Osteoblast (primary cell): ENCODE measurements at regions not wholly inside any gene's neighbourhood (a gene's known extent, or its start where the extent isn't known, plus 50 kb on each side); places are given as distances from the start of the nearest gene placed in this dataset.

Experiments
- DNase-seq: peaks from one replicate; pipeline ENCODE4 v3.0.0; 2011; ENCODE audit warnings: low spot score, mixed read lengths; ENCODE audit not compliant: insufficient read length; ENCODE audit errors: missing footprints
- H2AFZ ChIP-seq: 2 replicates; pipeline ENCODE4 v1.6.0; 2011; ENCODE audit warnings: mild to moderate bottlenecking, low read length
- H3K27ac ChIP-seq: 2 replicates; pipeline ENCODE4 v1.5.1; 2011; ENCODE audit warnings: mild to moderate bottlenecking, low read depth, low read length, moderate library complexity
- H3K27me3 ChIP-seq: 2 replicates; pipeline ENCODE4 v1.6.0; 2012; ENCODE audit warnings: mild to moderate bottlenecking, control low read depth, inconsistent platforms, low read length, moderate library complexity; ENCODE audit not compliant: insufficient read depth
- H3K36me3 ChIP-seq: 2 replicates; pipeline ENCODE4 v1.5.1; 2011; ENCODE audit warnings: mild to moderate bottlenecking, low read length, control low read depth, moderate library complexity; ENCODE audit not compliant: insufficient read depth
- H3K4me1 ChIP-seq: 2 replicates; pipeline ENCODE4 v1.5.1; 2011; ENCODE audit warnings: mild to moderate bottlenecking, low read length, control low read depth, moderate library complexity; ENCODE audit not compliant: insufficient read depth
- H3K4me2 ChIP-seq: 2 replicates; pipeline ENCODE4 v1.6.0; 2011; ENCODE audit warnings: mild to moderate bottlenecking, low read length; ENCODE audit not compliant: insufficient read depth
- H3K4me3 ChIP-seq: fragments of 200-600 bp; sonication (generic); 3 replicates; pipeline ENCODE4 v1.5.1; 2012; ENCODE audit warnings: mild to moderate bottlenecking, low read length, inconsistent platforms; ENCODE audit not compliant: insufficient read depth
- H3K79me2 ChIP-seq: 2 replicates; pipeline ENCODE4 v1.6.0; 2012; ENCODE audit warnings: mild to moderate bottlenecking, low read length, control low read depth, inconsistent platforms; ENCODE audit not compliant: insufficient read depth
- H3K9me3 ChIP-seq: 2 replicates; pipeline ENCODE4 v1.5.1; 2011; ENCODE audit warnings: low read depth, low read length, control low read depth
- H4K20me1 ChIP-seq: 2 replicates; pipeline ENCODE4 v1.6.0; 2012; ENCODE audit warnings: mild to moderate bottlenecking, low read length, control low read depth; ENCODE audit not compliant: insufficient read depth
- TF ChIP-seq, protein P1 (sequence below): IDR thresholded peaks from 2 replicates; pipeline ENCODE4 v1.5.1; 2011; ENCODE audit warnings: mild to moderate bottlenecking, low read depth, low read length, moderate library complexity; ENCODE audit errors: extremely low read depth

DNA sequence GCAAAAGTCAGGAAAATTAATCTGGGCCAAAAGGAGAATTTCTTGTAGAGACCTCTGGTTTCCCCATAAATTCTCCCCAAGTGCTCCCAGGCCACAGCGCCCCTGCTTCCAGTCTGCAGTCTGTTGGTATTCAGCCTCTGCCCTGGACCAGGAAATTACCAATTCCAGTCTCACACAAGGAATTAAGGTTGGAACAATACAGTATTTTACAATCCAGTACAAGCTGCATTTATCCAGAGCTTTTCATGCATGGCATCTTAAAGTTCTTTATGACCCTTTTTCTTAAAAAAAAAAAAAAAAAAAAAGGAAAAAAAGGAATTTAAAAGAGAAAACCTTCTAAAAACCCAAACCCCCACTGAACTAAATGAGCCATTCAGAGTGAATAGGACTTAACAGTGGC lies 139.6 kb upstream of the RANBP3L start:
- Histone ChIP-seq H3K27me3 (no peaks in the 10 kb centered on the region), H3K36me3 (no peaks in the 10 kb centered on the region), H3K79me2 (no peaks in the 10 kb centered on the region), H3K4me1 (peaks cover 29% of the 10 kb centered on the region), H4K20me1 (no peaks in the 10 kb centered on the region), H3K9me3 (no peaks in the 10 kb centered on the region), H3K27ac (no peak overlapping the region), H3K4me3 (no peak overlapping the region), H2AFZ (no peak overlapping the region), H3K4me2 (no peak overlapping the region)
- no peak for DNase-seq
- TF ChIP-seq, protein P1, sequence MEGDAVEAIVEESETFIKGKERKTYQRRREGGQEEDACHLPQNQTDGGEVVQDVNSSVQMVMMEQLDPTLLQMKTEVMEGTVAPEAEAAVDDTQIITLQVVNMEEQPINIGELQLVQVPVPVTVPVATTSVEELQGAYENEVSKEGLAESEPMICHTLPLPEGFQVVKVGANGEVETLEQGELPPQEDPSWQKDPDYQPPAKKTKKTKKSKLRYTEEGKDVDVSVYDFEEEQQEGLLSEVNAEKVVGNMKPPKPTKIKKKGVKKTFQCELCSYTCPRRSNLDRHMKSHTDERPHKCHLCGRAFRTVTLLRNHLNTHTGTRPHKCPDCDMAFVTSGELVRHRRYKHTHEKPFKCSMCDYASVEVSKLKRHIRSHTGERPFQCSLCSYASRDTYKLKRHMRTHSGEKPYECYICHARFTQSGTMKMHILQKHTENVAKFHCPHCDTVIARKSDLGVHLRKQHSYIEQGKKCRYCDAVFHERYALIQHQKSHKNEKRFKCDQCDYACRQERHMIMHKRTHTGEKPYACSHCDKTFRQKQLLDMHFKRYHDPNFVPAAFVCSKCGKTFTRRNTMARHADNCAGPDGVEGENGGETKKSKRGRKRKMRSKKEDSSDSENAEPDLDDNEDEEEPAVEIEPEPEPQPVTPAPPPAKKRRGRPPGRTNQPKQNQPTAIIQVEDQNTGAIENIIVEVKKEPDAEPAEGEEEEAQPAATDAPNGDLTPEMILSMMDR: no peak

DNA sequence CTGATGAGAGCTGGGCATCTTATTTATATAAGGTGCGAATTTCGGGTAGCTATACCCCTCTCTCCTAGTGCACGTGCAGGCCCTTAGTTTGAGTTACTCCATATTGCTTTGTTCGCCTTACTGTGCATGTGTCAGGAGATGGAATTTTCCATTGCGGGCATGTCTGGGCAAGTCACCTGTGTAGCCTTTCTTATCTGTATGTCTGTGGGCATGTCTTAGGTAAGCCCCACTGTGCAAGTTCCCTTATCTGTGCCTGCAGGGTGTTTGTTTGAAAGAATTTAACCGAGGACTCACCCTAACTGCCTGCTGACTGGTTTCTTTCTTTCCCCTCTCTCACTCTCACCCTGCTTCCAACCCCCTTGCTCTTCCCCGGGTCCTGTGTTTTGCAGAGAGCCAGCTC lies 140.7 kb upstream of the RANBP3L start:
- no peak overlapping the region for H3K27ac ChIP-seq
- TF ChIP-seq, protein P1: no peak

DNA sequence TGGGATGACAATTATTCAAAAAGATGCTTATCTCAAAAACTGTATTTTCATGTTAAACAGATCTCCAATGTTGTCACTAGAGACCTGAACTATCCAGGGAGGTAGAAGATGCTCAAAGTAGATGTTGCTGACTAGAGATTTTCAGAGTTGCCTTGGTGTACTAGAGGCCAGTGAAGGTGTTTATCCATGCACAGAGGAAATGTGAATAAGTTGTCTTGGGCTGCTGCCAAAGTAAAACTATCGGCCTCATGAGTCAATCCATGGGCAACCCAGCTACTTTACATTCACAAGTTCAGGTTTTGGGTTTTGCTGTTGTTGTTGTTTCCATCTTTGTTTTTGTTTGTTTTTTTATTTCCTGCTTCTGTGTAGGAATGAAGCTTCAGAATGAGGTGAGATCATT lies 141.1 kb upstream of the RANBP3L start:
- peaks cover 29% of the 10 kb centered on the region for H3K4me1 ChIP-seq
- no peak overlapping the region for H3K4me3 ChIP-seq
- H3K9me3 ChIP-seq: no peaks in the 10 kb centered on the region
- H3K27me3 ChIP-seq: no peaks in the 10 kb centered on the region
- H3K36me3 ChIP-seq: no peaks in the 10 kb centered on the region
- no peaks in the 10 kb centered on the region for H3K79me2 ChIP-seq
- no peaks in the 10 kb centered on the region for H4K20me1 ChIP-seq
- no peak overlapping the region for H3K27ac ChIP-seq
- no peak overlapping the region for H3K4me2 ChIP-seq
- TF ChIP-seq, protein P1: no peak
- H2AFZ ChIP-seq: no peak overlapping the region
- peak; percentile 52 for DNase-seq

More for the DNA sequence above, 140.7 kb upstream of the RANBP3L start:
- Histone ChIP-seq H3K9me3 (no peaks in the 10 kb centered on the region), H2AFZ (no peak overlapping the region), H3K79me2 (no peaks in the 10 kb centered on the region), H3K4me3 (no peak overlapping the region), H3K27me3 (no peaks in the 10 kb centered on the region), H3K36me3 (no peaks in the 10 kb centered on the region), H3K4me2 (no peak overlapping the region), H4K20me1 (no peaks in the 10 kb centered on the region), H3K4me1 (peaks cover 29% of the 10 kb centered on the region)
- DNase-seq: no peak

DNA sequence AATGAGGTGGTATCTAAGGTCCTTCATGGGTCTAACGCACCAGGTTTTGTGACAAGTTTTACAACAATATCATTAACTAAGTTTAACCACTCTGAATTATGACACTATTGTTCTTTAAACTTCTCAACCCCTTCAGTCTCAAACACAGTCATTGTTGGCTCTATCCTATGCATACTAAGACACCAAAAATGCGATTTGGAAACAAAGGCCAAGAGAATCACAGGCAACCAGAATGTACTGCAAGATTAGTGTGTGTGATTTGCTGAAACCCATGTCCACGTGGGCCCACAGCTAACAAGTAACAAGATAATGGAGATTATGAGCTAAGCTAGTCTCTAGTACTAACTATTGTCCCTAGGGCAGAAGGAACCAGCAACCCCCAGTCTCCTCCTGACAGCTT lies 142.2 kb upstream of the RANBP3L start:
- no peaks in the 10 kb centered on the region for H4K20me1 ChIP-seq
- no peaks in the 10 kb centered on the region for H3K27me3 ChIP-seq
- H3K79me2 ChIP-seq: no peaks in the 10 kb centered on the region
- H3K4me3 ChIP-seq: no peak overlapping the region
- H2AFZ ChIP-seq: no peak overlapping the region
- H3K9me3 ChIP-seq: no peaks in the 10 kb centered on the region
- peak overlapping the region; percentile 68 for H3K4me2 ChIP-seq
- peak overlapping the region; percentile 4 for H3K27ac ChIP-seq
- H3K4me1 ChIP-seq: peaks cover 29% of the 10 kb centered on the region
- no peak for DNase-seq
- no peaks in the 10 kb centered on the region for H3K36me3 ChIP-seq
- TF ChIP-seq, protein P1: no peak
